Muscle layer of colon (tissue), 2 donors: ENCODE measurements at regions not wholly inside any gene's neighbourhood (a gene's known extent, or its start where the extent isn't known, plus 50 kb on each side); places are given as distances from the start of the nearest gene placed in this dataset.

Experiments
- H3K27ac ChIP-seq: one replicate; pipeline ENCODE4 v1.7.0; 2013; ENCODE audit warnings: low read depth, mild to moderate bottlenecking, low read length, moderate library complexity
- H3K27me3 ChIP-seq, 2 donors: one replicate each; pipeline ENCODE4 v1.7.0; 2013; ENCODE audit warnings: low read length in 2 of 2, mild to moderate bottlenecking in 2 of 2; ENCODE audit not compliant: insufficient read depth in 2 of 2, control insufficient read depth in 1 of 2
- H3K36me3 ChIP-seq: one replicate; pipeline ENCODE4 v1.7.0; 2013; ENCODE audit warnings: mild to moderate bottlenecking, low read length; ENCODE audit not compliant: insufficient read depth
- H3K4me1 ChIP-seq: one replicate; pipeline ENCODE4 v1.7.0; 2013; ENCODE audit warnings: mild to moderate bottlenecking, low read length; ENCODE audit not compliant: insufficient read depth
- H3K4me3 ChIP-seq, 2 donors: one replicate each; pipeline ENCODE4 v1.7.0; 2013; ENCODE audit warnings: low read length in 2 of 2, low read depth in 1 of 2, mild to moderate bottlenecking in 1 of 2, moderate library complexity in 1 of 2
- H3K9ac ChIP-seq: one replicate; pipeline ENCODE4 v1.7.0; 2013; ENCODE audit warnings: low read length
- H3K9me3 ChIP-seq: one replicate; pipeline ENCODE4 v1.7.0; 2013; ENCODE audit warnings: mild to moderate bottlenecking, low read length
- donor health status: abdominal sarcoma.
- donor health status: Adenocarcinoma of cecum.

- Histone ChIP-seq H3K4me3 (no peak overlapping the region), H3K9ac (no peak overlapping the region), H3K36me3 (no peaks in the 10 kb centered on the region), H3K4me1 (no peaks in the 10 kb centered on the region), H3K27ac (no peak overlapping the region), H3K9me3 (no peaks in the 10 kb centered on the region), H3K27me3 (no peaks in the 10 kb centered on the region)
Measured at GRCh38 chr18:78849046-78849445, 130.6 kb upstream of the SALL3 start.

DNA sequence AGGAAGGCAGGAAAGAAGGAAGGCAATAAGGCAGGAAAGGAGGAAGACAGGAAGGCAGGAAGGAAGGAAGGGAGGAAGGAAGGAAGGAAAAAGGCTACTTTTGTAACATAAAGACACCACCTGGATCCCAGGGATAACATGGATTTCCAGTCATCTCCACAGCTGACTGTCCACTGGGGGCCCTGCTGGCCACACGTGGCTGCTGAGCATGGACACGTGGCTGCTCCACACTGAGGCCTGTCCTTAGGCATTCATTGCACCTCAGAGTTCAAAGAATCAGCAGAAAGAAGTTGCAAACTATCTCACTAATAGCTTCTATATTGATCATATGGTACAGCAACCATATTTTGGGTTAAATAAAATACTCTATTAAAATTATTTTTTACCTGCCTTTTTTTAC is 130.2 kb upstream of the SALL3 start:
- H3K4me1 ChIP-seq = no peaks in the 10 kb centered on the region
- H3K27me3 ChIP-seq = no peaks in the 10 kb centered on the region
- H3K4me3 ChIP-seq = no peak overlapping the region
- H3K9me3 ChIP-seq = no peaks in the 10 kb centered on the region
- no peaks in the 10 kb centered on the region for H3K36me3 ChIP-seq
- no peak overlapping the region for H3K9ac ChIP-seq
- no peak overlapping the region for H3K27ac ChIP-seq

DNA sequence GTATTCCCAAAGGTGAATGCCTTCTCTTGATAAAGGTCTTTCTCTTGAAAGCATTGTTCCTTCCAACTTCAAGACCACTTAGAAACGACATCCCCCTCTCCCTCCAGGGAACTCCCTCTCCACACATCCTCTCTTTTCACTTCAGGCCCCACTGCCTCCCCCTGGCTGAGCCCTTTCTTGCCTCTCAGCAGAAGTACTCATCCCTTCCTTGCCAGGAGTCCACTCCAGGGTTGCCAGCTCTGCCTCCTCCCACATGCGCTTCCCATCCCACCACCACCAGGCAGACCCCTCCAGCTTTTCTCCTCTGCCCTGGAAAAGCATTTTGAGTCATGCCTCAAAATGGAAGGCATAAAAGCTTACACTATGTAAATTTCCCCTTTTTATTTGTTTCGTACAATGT is 126.3 kb upstream of the SALL3 start:
- Histone ChIP-seq H3K9ac (no peak overlapping the region), H3K4me1 (no peaks in the 10 kb centered on the region), H3K27me3 (no peaks in the 10 kb centered on the region), H3K9me3 (no peaks in the 10 kb centered on the region), H3K4me3 (no peak overlapping the region), H3K27ac (no peak overlapping the region), H3K36me3 (no peaks in the 10 kb centered on the region)

GRCh38 chr18:78855188-78855587 is 124.4 kb upstream of the SALL3 start:
- H3K27ac ChIP-seq = no peak overlapping the region
- no peaks in the 10 kb centered on the region for H3K4me1 ChIP-seq
- no peaks in the 10 kb centered on the region for H3K9me3 ChIP-seq
- no peak overlapping the region for H3K4me3 ChIP-seq
- H3K27me3 ChIP-seq = no peaks in the 10 kb centered on the region
- H3K36me3 ChIP-seq = no peaks in the 10 kb centered on the region
- H3K9ac ChIP-seq = no peak overlapping the region

- H3K4me3 ChIP-seq = no peak overlapping the region
- H3K27me3 ChIP-seq = no peaks in the 10 kb centered on the region
- no peaks in the 10 kb centered on the region for H3K9me3 ChIP-seq
- H3K27ac ChIP-seq = no peak overlapping the region
- H3K36me3 ChIP-seq = no peaks in the 10 kb centered on the region
- H3K4me1 ChIP-seq = no peaks in the 10 kb centered on the region
- H3K9ac ChIP-seq = no peak overlapping the region
Measured at GRCh38 chr18:78856569-78857313, 122.9 kb upstream of the SALL3 start.

DNA sequence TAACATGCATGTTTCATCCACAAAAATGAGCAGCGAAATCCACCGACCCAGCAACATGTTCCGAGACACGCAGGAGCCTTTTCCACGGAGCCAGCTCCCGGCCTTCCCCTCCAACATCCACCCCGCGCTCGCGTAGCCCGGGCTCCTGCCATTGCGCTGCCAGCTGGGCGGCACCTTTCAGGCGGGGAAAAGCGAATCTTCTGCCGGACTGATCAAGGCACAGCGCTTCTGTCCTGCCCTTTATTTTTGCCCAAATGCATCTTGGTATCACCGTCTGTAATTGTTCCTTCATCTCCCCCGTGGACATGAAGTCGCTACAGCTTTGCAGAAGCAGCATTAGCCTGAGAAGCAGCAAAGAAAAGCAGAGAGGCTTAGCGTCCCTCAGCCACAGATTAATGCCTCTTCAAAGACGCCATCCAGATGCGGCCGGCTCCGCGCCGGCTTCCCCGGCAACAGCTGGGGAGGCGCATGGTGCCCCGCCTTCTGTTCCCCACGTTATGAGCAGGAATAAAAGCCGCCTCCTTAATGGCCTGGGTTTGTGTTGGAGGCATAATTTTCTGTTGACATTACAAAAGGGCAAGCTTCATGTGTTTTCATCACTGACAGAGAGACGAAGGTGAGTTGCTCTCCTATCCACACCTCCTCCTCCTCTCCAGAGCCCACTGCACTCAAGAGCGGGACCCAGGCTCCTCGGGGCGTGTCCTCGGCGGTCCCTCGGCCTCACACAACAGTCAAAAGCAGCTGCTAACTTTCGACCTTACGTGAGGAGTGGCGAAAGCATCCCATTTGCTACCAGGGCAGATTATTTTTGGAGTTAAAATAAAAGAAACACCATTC is 122.1 kb upstream of the SALL3 start:
- no peak overlapping the region for H3K27ac ChIP-seq
- H3K36me3 ChIP-seq = no peaks in the 10 kb centered on the region
- no peak overlapping the region for H3K4me3 ChIP-seq
- no peaks in the 10 kb centered on the region for H3K27me3 ChIP-seq
- no peak overlapping the region for H3K9ac ChIP-seq
- H3K9me3 ChIP-seq = no peaks in the 10 kb centered on the region
- no peaks in the 10 kb centered on the region for H3K4me1 ChIP-seq

DNA sequence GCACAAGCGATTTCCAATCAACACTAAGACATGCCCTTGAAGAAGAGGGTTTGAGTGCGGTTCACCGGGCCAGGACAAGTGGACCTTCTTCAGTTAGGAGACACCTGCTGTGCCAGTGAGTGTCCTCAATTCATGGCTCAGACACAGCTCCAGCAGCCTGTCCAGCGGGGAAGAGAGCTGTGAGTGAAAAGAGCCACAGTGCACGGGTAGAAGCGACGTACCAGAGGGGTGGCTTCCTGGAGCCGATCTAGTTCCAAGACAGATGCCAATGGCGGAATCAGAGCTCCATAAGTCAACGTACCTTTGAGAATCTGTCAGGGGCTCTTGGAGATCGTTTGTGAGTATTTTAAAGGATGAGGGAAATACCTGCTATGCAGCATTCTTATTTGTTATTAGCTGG is 119.9 kb upstream of the SALL3 start:
- Histone ChIP-seq H3K27me3 (no peaks in the 10 kb centered on the region), H3K9ac (no peak overlapping the region), H3K9me3 (no peaks in the 10 kb centered on the region)

GRCh38 chr18:78860117-78860516 is 119.5 kb upstream of the SALL3 start:
- H3K27me3 ChIP-seq = no peaks in the 10 kb centered on the region

More for the DNA sequence above, 119.9 kb upstream of the SALL3 start:
- Histone ChIP-seq H3K4me1 (no peaks in the 10 kb centered on the region), H3K27ac (no peak overlapping the region), H3K36me3 (no peaks in the 10 kb centered on the region), H3K4me3 (no peak overlapping the region)

GRCh38 chr18:78861116-78861515 is 118.5 kb upstream of the SALL3 start:
- H3K9ac ChIP-seq = no peak overlapping the region
- H3K36me3 ChIP-seq = no peaks in the 10 kb centered on the region
- H3K9me3 ChIP-seq = no peaks in the 10 kb centered on the region
- H3K4me1 ChIP-seq = no peaks in the 10 kb centered on the region
- H3K4me3 ChIP-seq = no peak overlapping the region
- H3K27me3 ChIP-seq = no peaks in the 10 kb centered on the region
- no peak overlapping the region for H3K27ac ChIP-seq

More at GRCh38 chr18:78860117-78860516, 119.5 kb upstream of the SALL3 start:
- Histone ChIP-seq H3K9me3 (no peaks in the 10 kb centered on the region), H3K36me3 (no peaks in the 10 kb centered on the region), H3K9ac (no peak overlapping the region), H3K4me3 (no peak overlapping the region), H3K4me1 (no peaks in the 10 kb centered on the region), H3K27ac (no peak overlapping the region)

- no peaks in the 10 kb centered on the region for H3K9me3 ChIP-seq
- no peaks in the 10 kb centered on the region for H3K27me3 ChIP-seq
- H3K4me3 ChIP-seq = no peak overlapping the region
- no peak overlapping the region for H3K27ac ChIP-seq
- no peak overlapping the region for H3K9ac ChIP-seq
- H3K36me3 ChIP-seq = no peaks in the 10 kb centered on the region
- H3K4me1 ChIP-seq = no peaks in the 10 kb centered on the region
Measured at GRCh38 chr18:78861706-78862105, 117.9 kb upstream of the SALL3 start.

GRCh38 chr18:78862395-78862794 is 117.2 kb upstream of the SALL3 start:
- H3K9ac ChIP-seq = no peak overlapping the region
- no peak overlapping the region for H3K4me3 ChIP-seq
- no peak overlapping the region for H3K27ac ChIP-seq
- H3K9me3 ChIP-seq = no peaks in the 10 kb centered on the region
- no peaks in the 10 kb centered on the region for H3K36me3 ChIP-seq
- no peaks in the 10 kb centered on the region for H3K4me1 ChIP-seq
- no peaks in the 10 kb centered on the region for H3K27me3 ChIP-seq
